Dedifferentiated amniotic fluid mesenchymal stem cell (primary cell): ENCODE measurements at regions not wholly inside any gene's neighbourhood (a gene's known extent, or its start where the extent isn't known, plus 50 kb on each side); places are given as distances from the start of the nearest gene placed in this dataset.

Source experiments
- DNase-seq: peaks from one replicate; pipeline ENCODE4 v3.0.0-alpha.2; 2016; ENCODE audit errors: extremely low spot score

- no peak for DNase-seq
These were observed 375.1 kb downstream of the TMEM167A start for GRCh38 chr5:82702046-82702445.

- no peak for DNase-seq
These were observed 377.5 kb downstream of the TMEM167A start for GRCh38 chr5:82699737-82700136.

- DNase-seq = no peak
These were observed 379.2 kb downstream of the TMEM167A start for GRCh38 chr5:82698026-82698425.

DNA sequence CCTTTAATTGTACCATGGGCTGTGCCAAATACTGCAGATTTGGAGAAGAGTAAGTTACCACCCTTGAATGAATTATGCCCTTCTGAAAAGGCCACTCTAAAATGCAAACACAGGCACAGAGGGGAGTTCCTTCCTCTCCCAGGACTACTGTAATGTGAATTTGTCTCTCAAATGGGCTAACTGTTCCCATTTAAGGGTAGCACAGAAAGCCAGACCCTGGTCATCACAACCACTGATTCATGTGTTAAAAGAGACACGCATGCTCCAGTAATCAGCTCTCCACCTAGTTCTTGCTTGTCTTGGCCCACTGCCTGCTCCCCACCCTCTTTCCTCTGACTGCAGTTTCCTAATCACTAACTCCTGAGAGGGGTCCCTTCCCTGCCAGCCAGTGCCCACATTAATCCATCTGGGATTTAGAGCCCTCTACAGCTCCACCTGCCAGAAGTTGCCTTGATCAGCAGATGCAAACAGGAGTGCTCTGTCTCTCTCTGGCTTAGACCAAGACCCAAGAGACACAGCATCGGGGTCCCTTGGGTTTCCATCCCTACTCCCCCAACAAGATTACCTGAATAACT, 382.4 kb downstream of the TMEM167A start:
- no peak for DNase-seq

GRCh38 chr5:82692826-82693225, 384.4 kb downstream of the TMEM167A start:
- DNase-seq = no peak

- no peak for DNase-seq
These were observed 392.5 kb downstream of the TMEM167A start for GRCh38 chr5:82684659-82685058.

- DNase-seq = no peak
These were observed 393.0 kb downstream of the TMEM167A start for GRCh38 chr5:82684165-82684564.

DNA sequence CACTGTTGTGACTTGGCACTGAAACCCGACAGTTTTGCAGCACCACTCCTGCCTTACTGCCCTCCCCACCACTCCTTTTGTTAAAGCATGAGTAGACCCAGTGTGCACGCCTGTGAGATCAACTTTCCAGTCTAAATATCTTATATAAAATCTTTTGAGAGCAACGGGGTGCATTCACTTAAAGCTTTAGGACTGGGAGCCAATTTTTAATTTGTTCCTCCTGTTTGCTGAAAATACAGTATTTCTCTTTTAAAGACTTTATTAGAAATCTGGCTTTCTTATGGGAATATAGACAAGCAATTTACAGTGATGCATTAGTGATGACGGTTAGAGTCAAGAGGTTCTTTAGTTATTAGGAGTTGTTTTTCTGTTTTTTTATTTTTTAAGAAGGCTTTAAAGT, 397.5 kb downstream of the TMEM167A start:
- DNase-seq = no peak

DNA sequence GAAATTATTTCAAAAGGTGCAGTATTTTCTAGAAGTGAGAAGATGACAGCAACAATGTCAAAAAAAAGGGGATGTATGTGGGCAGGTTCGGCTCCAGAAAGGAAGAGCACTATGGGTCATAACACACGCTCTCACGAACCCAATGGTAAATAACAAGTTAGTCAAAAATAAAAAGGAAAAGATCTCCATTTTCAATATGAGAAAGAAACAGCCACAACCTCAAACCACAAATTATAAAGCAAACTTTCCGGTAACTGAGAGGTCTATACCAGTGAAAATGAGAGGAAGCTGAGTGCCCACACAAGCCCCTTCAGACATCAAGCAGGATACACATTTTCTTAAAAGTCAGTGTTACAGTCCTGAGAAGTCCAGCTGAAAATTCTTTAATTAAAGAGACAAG, 398.5 kb upstream of the RPS23 start:
- no peak for DNase-seq

- no peak for DNase-seq
These were observed 396.5 kb upstream of the RPS23 start for GRCh38 chr5:82674671-82675070.

DNA sequence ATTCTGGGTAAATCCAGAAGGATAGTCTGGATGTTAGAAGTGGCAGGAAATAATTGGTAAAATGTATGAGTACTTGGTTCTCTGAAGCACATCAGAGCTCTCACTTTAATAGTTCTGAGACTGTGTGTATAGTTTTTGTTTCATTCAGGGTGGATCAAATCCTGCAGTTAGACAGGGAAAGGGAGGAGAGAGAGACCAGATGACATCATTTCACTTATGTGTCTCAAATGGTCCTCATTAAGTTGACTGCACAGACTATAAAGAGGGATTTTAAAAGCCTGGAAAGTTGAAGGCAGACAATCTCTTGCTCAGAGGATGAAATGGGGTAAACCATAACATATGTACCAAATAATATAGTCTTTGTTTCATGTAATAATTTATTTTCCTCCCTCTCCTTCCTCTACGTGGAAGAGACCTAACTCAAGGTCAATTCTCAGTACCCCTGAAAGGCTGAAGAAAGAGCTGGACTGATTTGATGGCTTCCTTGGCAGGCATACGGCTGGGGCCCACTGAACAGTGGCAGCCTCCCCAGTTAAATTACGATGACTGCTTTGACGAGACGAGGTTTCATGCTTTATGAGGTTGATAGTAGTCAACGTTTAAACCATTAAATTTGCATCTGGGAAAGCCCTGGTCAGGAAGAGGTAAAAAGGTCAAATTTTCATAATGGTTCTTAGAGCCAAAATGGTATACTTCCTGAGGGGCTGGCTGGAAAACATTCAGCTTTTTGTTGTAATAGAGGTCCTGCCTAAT, 395.1 kb upstream of the RPS23 start:
- DNase-seq = no peak

GRCh38 chr5:82670692-82671091, 392.5 kb upstream of the RPS23 start:
- no peak for DNase-seq

- no peak for DNase-seq
These were observed 391.6 kb upstream of the RPS23 start for GRCh38 chr5:82669720-82670119.

DNA sequence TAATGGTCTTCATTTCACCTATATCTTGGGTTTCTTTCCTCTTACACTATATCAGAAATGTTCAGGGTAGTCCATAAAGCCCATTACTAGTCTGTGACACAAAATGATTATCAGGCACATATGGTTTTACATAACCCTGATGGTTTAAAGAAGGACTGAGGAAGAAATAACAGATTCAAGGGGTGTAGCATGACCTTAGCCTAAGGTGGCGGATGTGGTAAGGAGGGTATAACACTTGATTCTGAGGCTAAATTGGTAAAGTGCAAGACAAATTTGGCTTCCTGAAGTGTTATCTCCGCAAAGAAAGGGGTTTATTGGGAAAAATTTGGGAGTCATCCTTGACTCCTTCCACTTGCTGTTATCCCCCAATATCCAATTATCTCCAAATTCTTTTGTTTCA, 388.2 kb upstream of the RPS23 start:
- DNase-seq = no peak

- DNase-seq = no peak
These were observed 386.6 kb upstream of the RPS23 start for GRCh38 chr5:82664732-82665131.

DNA sequence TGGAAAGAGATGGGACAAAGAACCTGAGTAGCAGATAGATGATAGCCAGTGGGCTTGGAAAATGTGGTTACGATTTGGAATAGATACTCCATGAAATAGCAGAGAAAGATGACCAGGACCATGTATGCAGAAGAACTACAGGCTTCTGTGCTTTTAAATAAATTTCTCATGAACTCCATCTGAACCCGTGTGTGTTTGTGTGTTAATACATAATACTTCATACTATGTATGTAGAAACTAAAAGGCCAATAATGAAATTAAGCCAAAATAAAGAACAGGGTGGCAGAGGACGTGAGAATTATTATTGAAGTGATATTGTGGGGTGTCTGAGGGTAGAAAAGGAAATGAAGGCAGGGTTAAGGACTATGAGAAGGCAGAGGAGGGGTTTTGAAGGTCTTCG, 385.1 kb upstream of the RPS23 start:
- no peak for DNase-seq

- no peak for DNase-seq
These were observed 384.2 kb upstream of the RPS23 start for GRCh38 chr5:82662340-82662739.

- no peak for DNase-seq
These were observed 383.8 kb upstream of the RPS23 start for GRCh38 chr5:82661933-82662332.

- no peak for DNase-seq
These were observed 383.3 kb upstream of the RPS23 start for GRCh38 chr5:82661462-82661861.

DNA sequence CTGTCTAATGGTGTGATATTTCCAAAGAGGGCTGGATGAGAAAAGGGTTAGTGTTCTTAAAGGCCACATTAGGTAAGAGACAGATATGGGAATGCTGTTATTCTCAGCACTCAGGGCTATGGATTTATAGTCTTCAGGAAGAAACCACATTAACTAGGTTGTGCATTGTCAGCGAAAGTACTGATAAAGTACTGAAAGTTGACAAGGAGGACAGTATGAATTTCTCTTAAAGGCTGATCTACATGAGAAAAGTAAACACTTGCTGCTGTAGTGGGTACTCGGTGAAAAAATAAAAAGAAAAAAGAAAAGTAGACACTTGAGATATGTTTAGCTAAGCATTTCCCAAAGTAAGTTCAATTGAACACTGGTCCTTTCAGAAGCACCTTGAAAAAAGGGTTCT, 381.0 kb upstream of the RPS23 start:
- DNase-seq = no peak

GRCh38 chr5:82657033-82657699, 379.0 kb upstream of the RPS23 start:
- DNase-seq = no peak

DNA sequence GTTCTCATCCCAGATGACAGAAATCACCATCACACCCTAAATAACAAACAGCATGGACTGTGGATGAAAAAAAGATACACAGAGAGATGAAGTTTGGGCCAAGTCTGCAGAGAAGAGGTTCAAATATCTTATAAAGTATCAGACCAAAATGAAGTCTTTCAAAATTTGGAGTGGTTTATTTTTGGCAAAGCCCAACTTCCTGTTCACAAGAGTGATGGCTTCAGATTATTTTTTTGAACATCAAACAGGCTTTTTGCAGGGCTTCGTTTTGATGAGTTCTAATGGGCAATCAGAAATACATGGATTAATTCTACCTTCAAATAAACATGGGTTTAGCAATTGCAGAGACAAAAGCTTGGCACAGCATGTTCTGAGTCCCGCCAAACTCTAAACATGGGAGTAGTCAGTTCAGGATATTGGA, 378.2 kb upstream of the RPS23 start:
- DNase-seq = no peak

DNA sequence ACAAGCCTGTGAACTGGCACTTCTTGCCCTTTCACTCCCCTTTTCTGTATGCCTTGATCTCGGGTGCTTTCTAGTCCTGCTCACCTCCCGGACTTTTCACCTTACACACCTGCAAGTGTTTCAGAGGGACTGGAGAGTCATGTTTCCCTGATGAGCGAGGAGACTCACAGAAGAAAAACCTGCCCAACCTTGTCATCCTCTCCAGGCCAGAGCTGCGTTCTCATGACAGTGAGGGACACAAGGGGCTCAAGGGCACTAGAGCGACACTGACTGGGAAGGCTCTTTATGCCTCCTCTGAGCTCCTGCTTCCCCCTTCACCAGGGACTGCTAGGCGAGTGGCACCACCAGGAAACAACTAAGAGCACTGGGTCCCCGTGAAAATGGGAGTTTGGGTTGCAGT, 376.9 kb upstream of the RPS23 start:
- DNase-seq = no peak
